ENCODE measurements at regions not wholly inside any gene's neighbourhood (a gene's known extent, or its start where the extent isn't known, plus 50 kb on each side); places are given as distances from the start of the nearest gene placed in this dataset.

DNA sequence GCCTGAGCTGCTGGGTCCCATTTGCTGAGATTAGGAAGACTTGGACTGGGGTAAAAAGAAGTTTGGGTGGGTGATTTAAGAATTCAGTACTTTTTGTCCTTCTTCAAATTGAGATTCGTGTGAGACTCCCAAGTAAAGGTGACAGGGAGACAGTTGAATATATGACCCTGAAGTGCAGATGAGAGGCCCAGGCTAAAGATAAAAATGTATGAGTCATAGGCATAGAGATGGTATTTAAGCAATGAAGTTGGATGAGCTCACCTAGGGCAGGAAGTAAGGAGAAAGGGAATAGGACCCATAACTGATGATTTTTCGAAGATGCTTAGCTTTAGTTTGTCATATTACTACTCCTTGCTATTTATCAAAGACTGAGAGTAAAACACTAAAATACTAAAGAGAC is 255.9 kb upstream of the ADRA1B start:
- H3K4me1 Mint-ChIP-seq (ENCODE audit: low read depth, unreplicated experiment), result peaks cover 5% of the 10 kb centered on the region
- H4K20me1 ChIP-seq (ENCODE audit: insufficient read depth, low read length), result no peaks in the 10 kb centered on the region
- H3K36me3 ChIP-seq (ENCODE audit: insufficient read depth, low read length), result no peaks in the 10 kb centered on the region
- H3K4me2 ChIP-seq (ENCODE audit: low read length), result no peak overlapping the region
- no peak overlapping the region for H3K4me3 Mint-ChIP-seq (ENCODE audit: unreplicated experiment)
- TF ChIP-seq EZH2 (IDR thresholded peaks at IDR 0.05; ENCODE audit: insufficient read depth, low read length), result no peak
- TF ChIP-seq, protein P1, sequence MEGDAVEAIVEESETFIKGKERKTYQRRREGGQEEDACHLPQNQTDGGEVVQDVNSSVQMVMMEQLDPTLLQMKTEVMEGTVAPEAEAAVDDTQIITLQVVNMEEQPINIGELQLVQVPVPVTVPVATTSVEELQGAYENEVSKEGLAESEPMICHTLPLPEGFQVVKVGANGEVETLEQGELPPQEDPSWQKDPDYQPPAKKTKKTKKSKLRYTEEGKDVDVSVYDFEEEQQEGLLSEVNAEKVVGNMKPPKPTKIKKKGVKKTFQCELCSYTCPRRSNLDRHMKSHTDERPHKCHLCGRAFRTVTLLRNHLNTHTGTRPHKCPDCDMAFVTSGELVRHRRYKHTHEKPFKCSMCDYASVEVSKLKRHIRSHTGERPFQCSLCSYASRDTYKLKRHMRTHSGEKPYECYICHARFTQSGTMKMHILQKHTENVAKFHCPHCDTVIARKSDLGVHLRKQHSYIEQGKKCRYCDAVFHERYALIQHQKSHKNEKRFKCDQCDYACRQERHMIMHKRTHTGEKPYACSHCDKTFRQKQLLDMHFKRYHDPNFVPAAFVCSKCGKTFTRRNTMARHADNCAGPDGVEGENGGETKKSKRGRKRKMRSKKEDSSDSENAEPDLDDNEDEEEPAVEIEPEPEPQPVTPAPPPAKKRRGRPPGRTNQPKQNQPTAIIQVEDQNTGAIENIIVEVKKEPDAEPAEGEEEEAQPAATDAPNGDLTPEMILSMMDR (IDR thresholded peaks at IDR 0.05; ENCODE audit: insufficient read depth, low read depth, low read length), result no peak
- FAIRE-seq (no peak), DNase-seq (ENCODE audit: low read depth) (no peak)
- H3K4me1 ChIP-seq (ENCODE audit: insufficient read depth, low read length), result no peaks in the 10 kb centered on the region
- no peak overlapping the region for H3K9ac ChIP-seq (ENCODE audit: low read length)
- no peak overlapping the region for H3K27ac Mint-ChIP-seq (ENCODE audit: unreplicated experiment)
- no peaks in the 10 kb centered on the region for H3K36me3 Mint-ChIP-seq (ENCODE audit: low read depth, unreplicated experiment)
- no peaks in the 10 kb centered on the region for H3K79me2 ChIP-seq (ENCODE audit: insufficient read depth, low read length)
- no peaks in the 10 kb centered on the region for H3K9me3 ChIP-seq (ENCODE audit: insufficient read depth, low read depth, low read length)
- no peak overlapping the region for H3K27ac ChIP-seq (ENCODE audit: low read depth, low read length)
- no peak overlapping the region for H3K4me3 ChIP-seq (ENCODE audit: insufficient read depth, low read depth, low read length)
- no peak overlapping the region for H2AFZ ChIP-seq (ENCODE audit: low read depth, low read length)
- H3K27me3 Mint-ChIP-seq (ENCODE audit: low read depth, unreplicated experiment), result peaks cover 4% of the 10 kb centered on the region
- H3K9me3 Mint-ChIP-seq (ENCODE audit: unreplicated experiment), result no peaks in the 10 kb centered on the region
- no peaks in the 10 kb centered on the region for H3K27me3 ChIP-seq (ENCODE audit: insufficient read depth, low read length)

DNA sequence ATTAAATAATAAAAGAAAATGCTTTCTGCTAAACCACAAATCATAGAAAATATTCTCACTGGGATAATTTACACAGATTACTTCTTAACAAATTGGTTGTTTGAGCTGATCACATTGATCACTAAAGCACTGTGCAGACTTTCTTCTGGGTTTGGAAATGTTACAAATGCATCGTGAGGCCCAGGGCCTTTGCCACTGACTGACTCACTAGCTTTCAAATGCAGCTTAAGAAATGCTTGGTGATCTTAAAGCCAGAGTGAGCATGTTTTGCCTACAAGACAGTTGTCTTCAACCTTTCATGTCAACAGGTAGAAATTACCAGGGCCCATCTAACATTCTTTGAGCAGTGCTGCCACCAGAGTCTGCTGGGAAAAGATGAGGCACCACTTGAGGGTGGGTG is 252.3 kb upstream of the ADRA1B start:
- no peak overlapping the region for H3K9ac ChIP-seq (ENCODE audit: low read length)
- no peak overlapping the region for H3K27ac Mint-ChIP-seq (ENCODE audit: unreplicated experiment)

DNA sequence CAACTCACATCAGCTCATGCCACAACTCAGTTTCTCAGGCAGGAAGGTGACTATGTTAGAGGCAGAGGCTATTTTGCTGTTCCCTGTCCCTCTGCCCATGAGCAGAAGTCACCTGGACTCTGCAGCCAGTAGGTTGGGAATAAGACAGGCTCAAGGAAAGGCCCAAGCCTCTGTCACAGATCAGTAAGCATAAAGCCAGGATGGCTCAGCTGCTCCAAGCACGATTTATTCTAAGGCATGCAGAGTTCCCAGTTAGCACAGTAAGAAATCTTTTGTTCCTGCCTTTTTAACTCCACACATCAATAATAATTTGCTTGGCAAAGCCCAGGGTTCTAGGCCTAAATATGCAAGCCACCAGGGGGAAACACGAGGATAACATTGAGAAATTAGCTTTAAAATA is 249.0 kb upstream of the ADRA1B start:
- no peaks in the 10 kb centered on the region for H3K4me1 ChIP-seq (ENCODE audit: insufficient read depth, low read length)
- no peaks in the 10 kb centered on the region for H3K36me3 Mint-ChIP-seq (ENCODE audit: low read depth, unreplicated experiment)
- no peak overlapping the region for H3K27ac Mint-ChIP-seq (ENCODE audit: unreplicated experiment)
- H3K9me3 ChIP-seq (ENCODE audit: insufficient read depth, low read depth, low read length), result no peaks in the 10 kb centered on the region
- DNase-seq (ENCODE audit: low read depth) (no peak), FAIRE-seq (no peak)
- H3K9me3 Mint-ChIP-seq (ENCODE audit: unreplicated experiment), result peaks cover 2% of the 10 kb centered on the region
- H4K20me1 ChIP-seq (ENCODE audit: insufficient read depth, low read length), result no peaks in the 10 kb centered on the region
- H3K27me3 Mint-ChIP-seq (ENCODE audit: low read depth, unreplicated experiment), result peaks cover 3% of the 10 kb centered on the region
- no peaks in the 10 kb centered on the region for H3K27me3 ChIP-seq (ENCODE audit: insufficient read depth, low read length)
- no peaks in the 10 kb centered on the region for H3K79me2 ChIP-seq (ENCODE audit: insufficient read depth, low read length)
- H3K36me3 ChIP-seq (ENCODE audit: insufficient read depth, low read length), result no peaks in the 10 kb centered on the region
- no peak overlapping the region for H3K9ac ChIP-seq (ENCODE audit: low read length)
- H3K4me1 Mint-ChIP-seq (ENCODE audit: low read depth, unreplicated experiment), result no peaks in the 10 kb centered on the region
- no peak overlapping the region for H3K27ac ChIP-seq (ENCODE audit: low read depth, low read length)
- no peak overlapping the region for H3K4me3 ChIP-seq (ENCODE audit: insufficient read depth, low read depth, low read length)
- H3K4me3 Mint-ChIP-seq (ENCODE audit: unreplicated experiment), result no peak overlapping the region
- no peak overlapping the region for H2AFZ ChIP-seq (ENCODE audit: low read depth, low read length)
- no peak overlapping the region for H3K4me2 ChIP-seq (ENCODE audit: low read length)
- TF ChIP-seq, protein P1 (IDR thresholded peaks at IDR 0.05; ENCODE audit: insufficient read depth, low read depth, low read length), result no peak
- TF ChIP-seq EZH2 (IDR thresholded peaks at IDR 0.05; ENCODE audit: insufficient read depth, low read length), result no peak

More for the DNA sequence above, 252.3 kb upstream of the ADRA1B start:
- H3K9me3 Mint-ChIP-seq (ENCODE audit: unreplicated experiment), result no peaks in the 10 kb centered on the region
- Histone ChIP-seq H3K27ac (ENCODE audit: low read depth, low read length) (no peak overlapping the region), H3K36me3 (ENCODE audit: insufficient read depth, low read length) (no peaks in the 10 kb centered on the region), H3K9me3 (ENCODE audit: insufficient read depth, low read depth, low read length) (no peaks in the 10 kb centered on the region), H3K4me3 (ENCODE audit: insufficient read depth, low read depth, low read length) (no peak overlapping the region), H2AFZ (ENCODE audit: low read depth, low read length) (no peak overlapping the region), H4K20me1 (ENCODE audit: insufficient read depth, low read length) (no peaks in the 10 kb centered on the region), H3K4me2 (ENCODE audit: low read length) (no peak overlapping the region), H3K79me2 (ENCODE audit: insufficient read depth, low read length) (no peaks in the 10 kb centered on the region), H3K4me1 (ENCODE audit: insufficient read depth, low read length) (no peaks in the 10 kb centered on the region), H3K27me3 (ENCODE audit: insufficient read depth, low read length) (no peaks in the 10 kb centered on the region)
- no peaks in the 10 kb centered on the region for H3K27me3 Mint-ChIP-seq (ENCODE audit: low read depth, unreplicated experiment)
- DNase-seq (ENCODE audit: low read depth) (no peak), FAIRE-seq (no peak)
- peaks cover 5% of the 10 kb centered on the region for H3K4me1 Mint-ChIP-seq (ENCODE audit: low read depth, unreplicated experiment)
- TF ChIP-seq, protein P1 (IDR thresholded peaks at IDR 0.05; ENCODE audit: insufficient read depth, low read depth, low read length), result no peak
- TF ChIP-seq EZH2 (IDR thresholded peaks at IDR 0.05; ENCODE audit: insufficient read depth, low read length), result no peak
- no peak overlapping the region for H3K4me3 Mint-ChIP-seq (ENCODE audit: unreplicated experiment)
- H3K36me3 Mint-ChIP-seq (ENCODE audit: low read depth, unreplicated experiment), result no peaks in the 10 kb centered on the region
